IPS-20b (cell line): ENCODE measurements at regions not wholly inside any gene's neighbourhood (a gene's known extent, or its start where the extent isn't known, plus 50 kb on each side); places are given as distances from the start of the nearest gene placed in this dataset.
A peak's percentile ranks its signal among the peaks of the same experiment; 100 is the strongest.

ENCODE experiments used
- H3K27ac ChIP-seq: one replicate; pipeline ENCODE4 v1.5.1; 2013; ENCODE audit warnings: low read length
- H3K27me3 ChIP-seq: 2 replicates; pipeline ENCODE4 v1.6.1; 2013; ENCODE audit warnings: mild to moderate bottlenecking, low read length, inconsistent platforms; ENCODE audit not compliant: insufficient read depth
- H3K36me3 ChIP-seq: 2 replicates; pipeline ENCODE4 v1.6.1; 2013; ENCODE audit warnings: low read depth, mild to moderate bottlenecking, inconsistent platforms, low read length, moderate library complexity; ENCODE audit not compliant: insufficient read depth
- H3K4me1 ChIP-seq: 2 replicates; pipeline ENCODE4 v1.6.1; 2013; ENCODE audit warnings: mild to moderate bottlenecking, control low read depth, inconsistent platforms, low read length, moderate library complexity; ENCODE audit not compliant: insufficient read depth
- H3K4me3 ChIP-seq: 2 replicates; pipeline ENCODE4 v1.5.1; 2013; ENCODE audit warnings: mild to moderate bottlenecking, low read length, inconsistent platforms
- H3K9ac ChIP-seq: 2 replicates; pipeline ENCODE4 v1.6.1; 2013; ENCODE audit warnings: low read depth, mild to moderate bottlenecking, inconsistent platforms, low read length, moderate library complexity
- H3K9me3 ChIP-seq: 2 replicates; pipeline ENCODE4 v1.6.1; 2013; ENCODE audit warnings: mild to moderate bottlenecking, low read depth, low read length, inconsistent platforms; ENCODE audit not compliant: insufficient read depth

DNA sequence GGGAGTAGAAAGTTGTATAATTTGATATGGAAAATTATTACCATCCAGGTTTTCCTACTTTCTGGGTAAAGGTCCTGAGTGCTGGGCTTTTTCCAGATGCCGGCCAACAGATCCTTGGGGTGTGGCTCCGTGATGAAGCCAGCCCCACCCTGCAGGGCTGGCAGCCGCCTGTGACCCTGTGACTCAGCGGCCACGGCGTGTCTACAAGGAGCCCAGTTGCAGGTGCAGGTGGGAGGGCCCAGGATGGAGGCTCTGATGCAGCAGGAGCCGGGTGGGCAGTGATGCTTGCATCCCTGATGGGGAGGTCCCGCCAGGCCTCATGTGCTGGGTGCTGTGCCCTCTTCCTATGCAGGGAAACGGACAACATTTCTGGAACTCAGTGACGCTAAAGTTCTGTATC is 96.0 kb upstream of the ALKAL2 start:
- Histone ChIP-seq H3K27me3 (peaks cover 20% of the 10 kb centered on the region), H3K4me3 (no peak overlapping the region), H3K9me3 (no peaks in the 10 kb centered on the region), H3K4me1 (peaks cover 10% of the 10 kb centered on the region; the same call in 1 of the 2 replicates), H3K9ac (no peak overlapping the region), H3K36me3 (no peaks in the 10 kb centered on the region), H3K27ac (no peak overlapping the region)

DNA sequence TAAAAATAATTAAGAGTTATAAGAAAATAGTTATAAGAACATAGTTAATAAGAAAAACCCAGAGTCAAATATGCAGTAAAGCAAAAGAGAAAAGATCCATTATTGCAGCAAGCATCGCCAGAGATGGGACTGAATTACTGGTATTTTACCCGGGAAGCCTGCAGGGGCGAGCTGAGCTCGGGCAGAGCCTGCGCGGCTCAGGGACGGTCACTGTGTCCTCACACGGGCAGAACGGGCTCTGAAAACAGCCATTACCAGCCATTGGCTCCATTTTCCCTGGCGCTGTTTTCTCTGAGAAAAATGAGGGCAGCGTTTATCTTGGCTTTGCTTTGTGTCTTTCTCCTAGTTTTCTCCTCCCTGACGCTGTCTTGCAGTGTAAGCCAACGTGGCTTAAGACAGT is 95.3 kb upstream of the ALKAL2 start:
- Histone ChIP-seq H3K27me3 (peaks cover 20% of the 10 kb centered on the region), H3K9ac (no peak overlapping the region), H3K9me3 (no peaks in the 10 kb centered on the region), H3K36me3 (no peaks in the 10 kb centered on the region), H3K27ac (no peak overlapping the region), H3K4me1 (peaks cover 10% of the 10 kb centered on the region; the same call in 1 of the 2 replicates), H3K4me3 (no peak overlapping the region)

DNA sequence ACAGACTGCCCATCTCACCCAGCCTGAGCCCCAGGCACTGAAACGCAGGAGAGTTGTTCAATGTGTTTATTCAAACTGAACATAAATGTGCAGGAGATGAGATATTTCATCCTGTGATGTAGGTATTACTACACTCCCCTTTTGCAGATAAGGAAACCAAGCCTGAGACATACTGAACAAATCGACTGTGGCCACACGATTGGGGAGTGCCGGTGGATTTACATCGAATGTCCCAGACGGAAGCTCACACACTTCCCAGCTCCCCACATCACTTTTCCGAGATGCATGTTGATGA is 94.8 kb upstream of the ALKAL2 start:
- H3K9me3 ChIP-seq: no peaks in the 10 kb centered on the region
- H3K4me1 ChIP-seq: peaks cover 10% of the 10 kb centered on the region; the same call in 1 of the 2 replicates
- H3K27me3 ChIP-seq: peaks cover 20% of the 10 kb centered on the region
- no peaks in the 10 kb centered on the region for H3K36me3 ChIP-seq
- no peak overlapping the region for H3K9ac ChIP-seq
- H3K4me3 ChIP-seq: no peak overlapping the region
- no peak overlapping the region for H3K27ac ChIP-seq

DNA sequence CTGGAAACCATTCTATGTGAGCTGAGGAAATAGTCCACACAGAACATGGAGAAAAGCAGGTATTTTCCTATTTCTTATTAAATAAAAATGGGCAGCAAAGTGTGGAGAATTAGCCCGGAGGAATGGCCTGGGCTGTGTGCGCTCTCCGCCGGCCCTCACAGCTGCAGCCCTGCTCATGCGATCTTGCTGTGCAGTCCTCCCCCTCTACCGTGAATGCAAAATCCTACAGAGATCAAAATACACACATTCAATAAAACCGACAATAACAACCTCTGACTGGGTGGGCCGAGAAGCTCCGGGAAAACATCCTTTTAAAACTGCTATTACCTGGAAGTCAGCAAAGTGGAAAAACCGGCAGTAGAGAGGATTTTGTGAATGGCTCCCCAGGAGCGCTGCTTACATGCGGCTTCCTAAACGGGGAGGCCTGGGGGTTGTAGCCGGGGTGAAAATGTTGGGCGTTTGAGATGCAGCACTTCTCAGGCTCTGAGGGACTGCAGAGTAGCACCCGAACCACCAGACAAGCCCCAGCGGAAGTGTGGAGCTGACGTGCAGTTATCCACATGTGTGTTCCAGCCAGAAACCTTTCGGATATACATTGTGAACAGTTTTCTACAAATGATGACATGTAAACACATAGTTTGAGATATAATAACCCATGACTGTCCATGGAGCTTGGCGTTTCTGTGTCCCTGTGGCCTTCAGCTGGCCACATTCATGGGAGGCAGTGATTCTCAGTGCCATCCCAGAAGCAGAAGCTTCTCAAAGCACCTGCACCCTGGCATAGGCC is 94.2 kb upstream of the ALKAL2 start:
- no peak overlapping the region for H3K27ac ChIP-seq

DNA sequence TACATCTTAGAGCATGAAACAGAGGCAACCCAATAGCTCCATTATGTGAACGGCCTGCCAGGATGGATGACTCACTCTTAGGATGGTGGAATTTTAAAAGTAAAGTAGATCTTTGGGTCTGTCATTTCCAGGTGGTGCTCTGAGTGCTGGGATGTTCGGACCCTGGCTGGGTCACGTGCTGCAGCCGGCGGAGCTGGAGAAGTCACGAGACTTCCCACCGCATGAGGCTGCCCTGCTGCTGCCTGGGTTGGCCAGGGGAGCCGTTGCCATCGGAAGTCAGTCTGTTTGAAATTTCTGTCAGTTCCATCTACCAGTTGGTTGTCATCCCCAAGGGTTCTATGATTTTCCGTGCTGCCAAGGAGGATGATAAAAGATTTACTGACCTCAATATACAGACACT is 93.3 kb upstream of the ALKAL2 start:
- H3K9ac ChIP-seq: no peak overlapping the region
- no peaks in the 10 kb centered on the region for H3K9me3 ChIP-seq
- H3K27me3 ChIP-seq: peaks cover 20% of the 10 kb centered on the region
- H3K27ac ChIP-seq: no peak overlapping the region
- peaks cover 10% of the 10 kb centered on the region; the same call in 1 of the 2 replicates for H3K4me1 ChIP-seq
- H3K4me3 ChIP-seq: no peak overlapping the region
- no peaks in the 10 kb centered on the region for H3K36me3 ChIP-seq

More for the DNA sequence above, 94.2 kb upstream of the ALKAL2 start:
- no peaks in the 10 kb centered on the region for H3K9me3 ChIP-seq
- H3K4me3 ChIP-seq: peak overlapping the region; percentile 39; the same call in 1 of the 2 replicates
- no peaks in the 10 kb centered on the region for H3K36me3 ChIP-seq
- H3K27me3 ChIP-seq: peaks cover 20% of the 10 kb centered on the region
- H3K4me1 ChIP-seq: peaks cover 10% of the 10 kb centered on the region; the same call in 1 of the 2 replicates
- H3K9ac ChIP-seq: no peak overlapping the region

DNA sequence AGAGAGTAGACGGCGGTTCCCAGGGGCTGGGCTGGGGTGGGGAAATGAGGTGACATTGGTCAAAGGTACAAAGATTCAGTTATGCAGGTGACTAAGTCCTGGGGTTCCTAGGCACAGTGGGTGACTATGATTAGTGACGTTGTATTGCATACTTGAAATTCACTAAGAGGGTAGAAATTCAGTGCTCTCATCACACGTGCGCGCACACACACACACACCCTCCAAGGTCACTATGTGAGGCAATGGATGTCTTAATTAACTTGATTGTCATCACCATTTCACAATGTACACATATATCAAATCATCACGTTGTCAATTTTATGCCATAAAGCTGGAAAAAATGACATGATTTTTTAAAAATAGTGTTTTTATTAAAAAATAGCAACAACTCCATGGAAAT is 92.9 kb upstream of the ALKAL2 start:
- H3K27me3 ChIP-seq: peaks cover 20% of the 10 kb centered on the region
- H3K9me3 ChIP-seq: no peaks in the 10 kb centered on the region
- no peak overlapping the region for H3K4me3 ChIP-seq
- H3K9ac ChIP-seq: no peak overlapping the region
- H3K4me1 ChIP-seq: peaks cover 10% of the 10 kb centered on the region; the same call in 1 of the 2 replicates
- no peaks in the 10 kb centered on the region for H3K36me3 ChIP-seq
- H3K27ac ChIP-seq: no peak overlapping the region

DNA sequence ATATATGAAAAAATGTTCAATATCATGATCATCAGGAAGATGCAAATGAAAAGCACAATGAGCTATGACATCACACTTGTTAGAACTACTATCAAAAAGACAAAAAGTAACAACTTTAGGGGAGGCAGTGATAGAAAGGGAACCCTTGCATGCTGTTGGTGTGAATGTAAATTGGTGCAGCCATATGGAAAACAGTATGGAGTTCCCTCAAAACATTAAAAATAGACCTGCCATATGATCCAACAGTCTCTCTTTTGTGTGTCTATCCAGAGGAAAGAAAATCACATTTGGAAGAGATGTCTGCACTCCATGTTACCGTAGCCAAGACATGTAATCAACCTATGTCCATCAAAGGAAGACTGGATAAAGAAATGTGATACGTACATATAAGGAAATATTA is 92.3 kb upstream of the ALKAL2 start:
- H3K27me3 ChIP-seq: peaks cover 20% of the 10 kb centered on the region
- H3K9ac ChIP-seq: no peak overlapping the region
- no peak overlapping the region for H3K4me3 ChIP-seq
- H3K27ac ChIP-seq: no peak overlapping the region
- peaks cover 10% of the 10 kb centered on the region; the same call in 1 of the 2 replicates for H3K4me1 ChIP-seq
- no peaks in the 10 kb centered on the region for H3K9me3 ChIP-seq
- no peaks in the 10 kb centered on the region for H3K36me3 ChIP-seq

DNA sequence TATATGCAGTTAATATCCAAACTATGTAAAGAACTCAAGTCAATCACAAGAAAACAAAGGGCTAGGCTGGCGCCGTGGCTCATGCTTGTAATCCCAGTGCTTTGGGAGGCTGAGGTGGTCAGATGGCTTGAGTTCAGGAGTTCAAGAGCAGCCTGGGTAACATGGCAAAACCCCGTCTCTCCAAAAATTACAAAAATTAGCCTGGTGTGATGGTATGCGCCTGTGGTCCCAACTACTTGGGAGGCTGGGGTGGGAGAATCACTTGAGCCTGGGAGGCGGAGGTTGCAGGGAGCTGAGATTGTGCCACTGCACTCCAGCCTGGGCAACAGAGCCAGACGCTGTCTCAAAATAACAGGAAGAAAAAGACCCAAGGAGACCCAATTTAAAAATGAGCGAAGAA is 91.9 kb upstream of the ALKAL2 start:
- no peak overlapping the region for H3K4me3 ChIP-seq
- H3K36me3 ChIP-seq: no peaks in the 10 kb centered on the region
- peaks cover 20% of the 10 kb centered on the region for H3K27me3 ChIP-seq
- no peak overlapping the region for H3K27ac ChIP-seq
- H3K9me3 ChIP-seq: no peaks in the 10 kb centered on the region
- H3K9ac ChIP-seq: no peak overlapping the region
- H3K4me1 ChIP-seq: peaks cover 10% of the 10 kb centered on the region; the same call in 1 of the 2 replicates

DNA sequence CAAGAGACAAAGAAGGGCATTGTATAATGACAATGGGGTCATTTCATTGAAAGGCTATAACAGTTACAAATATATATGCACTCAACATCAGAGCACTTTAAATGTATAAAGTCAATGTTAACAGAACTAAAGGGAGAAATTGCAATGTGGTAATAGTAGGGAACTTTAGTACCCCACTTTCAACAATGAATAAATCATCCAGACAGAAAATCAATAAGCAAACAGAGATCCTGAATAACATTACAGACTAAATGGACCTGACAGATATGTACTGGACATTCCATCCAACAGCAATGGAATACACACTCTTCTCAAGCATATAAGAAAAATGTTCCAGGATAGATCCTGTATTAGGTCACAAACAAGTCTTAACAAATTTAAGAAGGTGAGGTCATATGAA is 90.5 kb upstream of the ALKAL2 start:
- H3K9ac ChIP-seq: no peak overlapping the region

DNA sequence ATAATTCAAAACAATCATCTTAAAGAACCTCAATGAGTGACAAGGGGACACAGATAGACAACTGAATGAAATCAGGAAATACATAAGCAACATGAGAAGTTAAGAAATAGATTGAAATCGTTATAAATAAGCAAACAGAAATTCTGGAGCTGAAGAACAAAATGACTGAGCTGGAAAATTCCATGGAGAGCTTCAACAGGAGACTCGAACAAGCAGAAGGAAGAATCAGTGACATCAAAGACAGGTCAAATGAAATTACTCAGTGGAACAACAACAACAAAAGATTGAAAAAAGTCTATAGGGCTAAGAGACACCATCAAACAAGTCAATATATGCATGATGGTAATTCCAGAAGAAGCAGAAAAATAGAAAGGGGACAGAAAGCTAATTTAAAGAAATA is 89.5 kb upstream of the ALKAL2 start:
- H3K4me3 ChIP-seq: no peak overlapping the region

More for the DNA sequence above, 90.5 kb upstream of the ALKAL2 start:
- Histone ChIP-seq H3K9me3 (no peaks in the 10 kb centered on the region), H3K4me1 (peaks cover 10% of the 10 kb centered on the region; the same call in 1 of the 2 replicates), H3K36me3 (no peaks in the 10 kb centered on the region), H3K27me3 (peaks cover 20% of the 10 kb centered on the region), H3K27ac (no peak overlapping the region), H3K4me3 (no peak overlapping the region)

DNA sequence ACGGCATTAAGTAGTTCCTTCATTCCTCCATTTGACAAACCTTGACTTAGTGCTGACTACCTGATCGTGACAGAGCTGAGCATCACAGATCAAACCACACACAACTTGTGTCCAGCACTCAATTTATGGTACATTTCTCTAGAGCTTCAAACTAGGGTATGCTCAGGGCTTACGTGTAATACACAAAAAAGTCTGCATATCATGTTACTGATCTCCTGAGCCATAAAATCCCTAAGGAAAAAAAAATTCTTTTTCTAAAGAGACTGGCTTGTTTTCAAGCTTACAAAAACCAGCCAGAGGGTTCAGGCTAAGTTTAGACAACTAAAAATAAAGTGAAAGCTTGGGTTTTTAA is 88.0 kb upstream of the ALKAL2 start:
- Histone ChIP-seq H3K27ac (no peak overlapping the region), H3K27me3 (no peaks in the 10 kb centered on the region), H3K9ac (no peak overlapping the region), H3K4me1 (no peaks in the 10 kb centered on the region), H3K9me3 (peaks cover 4% of the 10 kb centered on the region; the same call in 1 of the 2 replicates), H3K4me3 (no peak overlapping the region), H3K36me3 (no peaks in the 10 kb centered on the region)

More for the DNA sequence above, 89.5 kb upstream of the ALKAL2 start:
- Histone ChIP-seq H3K36me3 (no peaks in the 10 kb centered on the region), H3K27ac (no peak overlapping the region), H3K27me3 (peaks cover 14% of the 10 kb centered on the region), H3K9me3 (no peaks in the 10 kb centered on the region), H3K9ac (no peak overlapping the region), H3K4me1 (peaks cover 9% of the 10 kb centered on the region; the same call in 1 of the 2 replicates)

DNA sequence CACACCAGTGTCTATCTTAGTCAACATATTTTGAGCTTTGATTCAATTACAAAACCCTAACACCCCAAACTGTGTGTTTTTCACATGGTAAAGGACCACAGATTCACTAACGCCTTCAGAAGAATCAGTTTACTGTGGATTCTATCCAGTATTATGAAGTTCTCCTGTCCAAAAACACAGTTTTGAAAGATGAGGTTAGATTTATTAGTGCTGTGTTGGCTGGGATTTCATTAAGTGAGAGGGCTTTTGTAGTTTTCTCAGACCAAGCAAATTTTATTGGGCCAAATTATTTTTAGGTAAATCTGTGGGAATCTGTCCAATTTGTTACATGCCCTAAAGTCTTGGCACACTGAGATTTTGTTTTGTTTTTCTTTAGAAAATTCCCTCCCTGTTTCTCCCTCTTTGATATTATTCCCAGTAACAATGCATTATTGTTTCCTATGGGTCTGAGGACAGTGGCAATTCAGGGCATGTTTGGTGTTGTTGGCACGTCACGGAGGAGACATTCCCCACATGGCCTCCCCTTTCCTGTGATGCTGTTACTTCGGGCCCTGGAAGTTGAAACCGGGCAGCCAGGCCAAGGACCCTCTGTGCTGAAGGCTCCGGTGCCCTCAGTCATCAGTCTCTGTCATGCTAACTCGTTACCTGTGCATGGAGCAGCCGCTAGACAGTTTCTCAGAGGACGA is 87.5 kb upstream of the ALKAL2 start:
- peaks cover 6% of the 10 kb centered on the region; the same call in 1 of the 2 replicates for H3K9me3 ChIP-seq

More for the DNA sequence above, 87.5 kb upstream of the ALKAL2 start:
- Histone ChIP-seq H3K4me1 (no peaks in the 10 kb centered on the region), H3K9ac (no peak overlapping the region), H3K36me3 (no peaks in the 10 kb centered on the region), H3K4me3 (no peak overlapping the region), H3K27ac (no peak overlapping the region), H3K27me3 (no peaks in the 10 kb centered on the region)
